Urothelium cell line (cell line): ENCODE measurements at regions not wholly inside any gene's neighbourhood (a gene's known extent, or its start where the extent isn't known, plus 50 kb on each side); places are given as distances from the start of the nearest gene placed in this dataset.
A peak's percentile ranks its signal among the peaks of the same experiment; 100 is the strongest.
"Not testable (repeated sequence)": the region's sequence is repeated elsewhere in the genome, so short reads cannot be mapped to it uniquely, and the experiment has no call there.

Experiments used
- DNase-seq: peaks from one replicate; pipeline ENCODE4 v3.0.0; 2011; ENCODE audit warnings: low spot score, mixed read lengths
- FAIRE-seq: peaks from 2 replicates; lab custom pipeline; 2011; peaks lifted over from hg19 to GRCh38; lab: Jason Lieb, UNC

GRCh38 chr7:83306502-83306901 lies 143.8 kb upstream of the PCLO start:
- FAIRE-seq (no peak), DNase-seq (no peak)

- FAIRE-seq (no peak), DNase-seq (no peak)
Observed at GRCh38 chr7:83305027-83305426, 142.3 kb upstream of the PCLO start.

- FAIRE-seq: no peak
Observed at GRCh38 chr7:83301416-83301815, 138.7 kb upstream of the PCLO start.

DNA sequence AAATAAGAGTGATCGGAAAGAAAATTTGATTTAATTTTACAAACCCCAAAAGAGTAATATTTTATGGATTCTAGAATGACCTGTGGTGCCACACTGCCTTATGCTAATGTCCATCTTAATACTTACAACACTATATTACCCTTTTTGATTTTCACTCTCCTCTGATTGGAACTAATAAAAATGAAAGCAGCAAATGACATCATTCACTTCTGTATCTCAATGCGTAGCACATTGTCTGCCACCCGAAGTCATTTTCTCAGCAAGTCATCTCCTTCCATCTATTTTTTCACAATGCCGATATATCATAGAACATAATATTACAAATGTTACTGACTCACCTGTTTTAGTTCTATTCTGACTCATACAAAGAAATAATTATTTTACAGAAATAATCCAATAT lies 127.5 kb upstream of the PCLO start:
- DNase-seq: no peak

More at GRCh38 chr7:83301416-83301815, 138.7 kb upstream of the PCLO start:
- no peak for DNase-seq

DNA sequence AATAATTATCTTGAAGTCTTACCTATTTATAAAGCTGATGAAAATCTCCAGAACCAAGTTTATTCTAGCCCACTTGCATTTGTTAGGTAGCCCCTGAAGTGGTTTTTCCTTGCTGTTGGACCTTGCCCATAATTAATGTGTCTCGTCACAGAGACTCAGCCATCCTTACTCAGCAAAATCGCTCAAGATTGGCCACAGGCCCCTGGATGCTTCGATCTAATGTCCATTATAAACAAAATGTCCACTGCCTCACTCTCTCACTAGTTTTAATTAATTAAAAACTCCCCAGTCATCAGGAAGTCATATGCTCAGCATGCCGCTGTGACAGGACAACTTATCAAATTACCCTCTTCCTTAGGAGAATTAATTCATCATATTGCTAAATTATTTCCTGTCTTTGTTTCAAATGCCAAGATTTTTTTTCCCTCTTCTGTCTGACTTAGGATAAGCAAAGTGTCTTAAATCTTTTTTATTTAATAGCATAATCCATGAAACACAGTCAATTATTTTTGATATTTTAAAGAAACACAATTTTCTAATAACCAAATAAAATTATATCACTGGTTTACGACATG lies 126.8 kb upstream of the PCLO start:
- no peak for FAIRE-seq

More for the DNA sequence above, 127.5 kb upstream of the PCLO start:
- no peak for FAIRE-seq

DNA sequence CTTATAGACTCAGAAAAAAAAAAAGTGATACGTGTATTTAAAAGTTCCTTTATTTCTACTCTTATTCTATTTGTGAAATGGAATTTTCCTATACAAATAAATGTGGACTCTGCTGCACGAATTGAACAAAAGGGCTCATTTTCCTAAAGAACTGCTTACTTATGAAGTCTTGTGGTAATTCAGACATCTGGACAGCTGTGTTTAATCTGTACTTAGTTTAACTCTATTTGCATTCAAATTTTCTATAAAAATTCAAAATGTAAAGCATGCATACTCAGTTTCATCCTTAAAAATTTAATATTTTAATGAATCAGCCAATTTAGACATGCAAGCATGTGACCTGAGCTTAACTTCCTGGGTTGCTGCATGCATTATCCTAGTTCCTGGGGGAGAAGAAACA lies 118.0 kb upstream of the PCLO start:
- DNase-seq: no peak
- FAIRE-seq: no peak

More for the DNA sequence above, 126.8 kb upstream of the PCLO start:
- DNase-seq: no peak

DNA sequence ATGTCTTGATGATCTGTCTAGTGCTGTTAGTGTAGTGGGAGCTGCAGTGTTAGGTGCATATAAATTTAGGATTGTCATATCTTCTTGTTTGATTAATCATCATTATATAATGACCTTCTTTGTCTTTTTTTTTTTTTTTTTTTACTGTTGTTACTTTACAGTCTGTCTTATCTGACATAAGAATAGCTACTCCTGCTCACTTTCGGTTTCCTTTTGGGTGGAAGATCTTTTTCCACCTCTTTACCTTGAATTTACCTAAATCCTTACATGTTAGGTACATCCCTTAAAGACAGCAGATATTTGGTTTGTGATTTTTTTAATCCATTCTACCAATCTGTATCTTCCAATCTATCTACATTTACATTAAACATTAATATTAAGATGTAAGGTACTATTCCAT lies 113.6 kb upstream of the PCLO start:
- FAIRE-seq: no peak
- DNase-seq: no peak

DNA sequence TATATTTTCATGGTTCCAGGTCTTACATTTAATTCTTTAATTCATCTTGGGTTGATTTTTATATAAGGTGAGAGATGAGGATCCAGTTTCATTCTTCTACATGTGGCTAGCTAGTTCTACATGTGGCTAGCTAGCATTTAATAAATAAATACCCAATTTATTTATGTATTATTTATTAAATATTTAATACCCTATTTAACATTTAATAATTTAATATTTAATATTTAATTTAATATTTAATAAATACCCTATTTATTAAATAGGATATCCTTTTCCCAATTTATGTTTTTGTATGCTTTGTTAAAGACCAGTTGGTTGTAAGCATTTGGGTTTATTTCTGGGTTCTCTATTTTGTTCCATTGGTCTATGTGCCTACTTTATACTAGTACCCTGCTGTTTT lies 111.0 kb upstream of the PCLO start:
- DNase-seq: no peak
- no peak for FAIRE-seq

GRCh38 chr7:83271212-83272099 lies 108.8 kb upstream of the PCLO start:
- DNase-seq (peak; percentile 48), FAIRE-seq (no peak)

DNA sequence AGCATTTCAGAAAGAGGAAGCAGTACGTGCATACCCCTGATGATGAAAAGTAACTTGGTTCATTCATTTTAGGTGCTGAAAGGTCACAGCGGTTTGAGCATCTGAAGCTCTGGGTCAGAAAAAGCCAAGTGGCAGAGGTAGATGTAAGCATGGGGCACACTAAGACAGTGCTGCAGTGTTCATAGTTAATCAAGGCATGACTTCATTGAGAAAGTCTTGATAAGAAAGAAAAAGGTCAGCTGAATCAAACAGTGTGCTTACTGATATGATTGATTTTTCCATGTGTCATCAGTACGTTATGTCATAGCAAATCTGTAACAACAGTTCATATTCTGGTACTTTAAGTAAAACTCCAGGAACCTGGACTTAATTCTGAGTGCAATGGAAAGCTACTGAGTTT lies 107.7 kb upstream of the PCLO start:
- no peak for DNase-seq
- FAIRE-seq: peak; percentile 69

DNA sequence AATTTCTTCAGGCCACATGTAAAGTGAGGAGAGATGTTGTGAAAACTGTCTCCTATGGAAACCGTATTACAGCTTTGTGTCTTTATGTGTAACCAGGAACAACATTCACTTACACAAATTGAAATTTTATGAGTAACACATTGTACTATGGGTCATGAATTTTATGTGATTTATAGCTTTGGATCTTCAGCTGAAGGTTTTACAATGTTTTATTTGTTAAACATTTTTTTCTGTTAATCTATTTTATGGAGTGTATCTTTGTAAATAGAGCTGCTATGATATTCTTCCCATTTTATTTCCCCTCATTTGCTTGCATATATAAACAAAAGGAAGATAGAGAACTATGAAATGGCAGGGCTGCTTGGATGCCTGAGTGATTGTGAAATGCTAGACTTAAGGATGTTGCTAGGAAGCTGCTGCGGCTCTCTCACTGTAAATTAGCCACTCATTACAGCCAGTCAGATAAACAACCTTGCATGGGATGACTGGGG lies 104.5 kb upstream of the PCLO start:
- no peak for FAIRE-seq

DNA sequence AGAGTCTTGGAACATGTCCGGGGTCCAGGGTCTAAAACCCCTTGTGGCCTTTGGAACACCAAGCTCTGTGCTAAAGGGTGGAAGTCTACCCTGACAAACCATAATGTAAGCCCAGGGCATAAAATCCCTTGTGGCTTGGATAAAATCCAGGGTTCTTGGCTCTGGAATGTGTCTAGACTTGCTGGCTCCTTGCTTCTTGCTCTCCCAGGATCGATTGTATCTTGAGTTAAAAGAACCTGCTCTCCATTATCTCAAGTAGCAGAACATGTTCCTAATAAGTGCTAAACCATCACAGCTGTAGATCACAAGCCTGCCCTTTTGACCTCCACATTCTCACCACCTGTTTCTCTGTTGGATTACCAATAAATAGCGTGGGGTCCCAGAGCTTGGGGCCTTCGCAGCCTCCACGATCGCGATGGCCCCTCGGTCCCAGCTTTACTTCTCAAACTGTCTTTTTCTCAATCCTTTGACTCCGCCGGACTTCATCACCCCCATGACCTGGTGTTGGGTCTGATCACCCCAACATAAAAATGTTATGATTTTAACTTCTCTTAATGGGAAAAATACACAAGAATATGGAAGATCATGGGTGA lies 100.9 kb upstream of the PCLO start:
- not testable (repeated sequence) for DNase-seq
- peak; percentile 72 for FAIRE-seq

More for the DNA sequence above, 104.5 kb upstream of the PCLO start:
- no peak for DNase-seq

- FAIRE-seq (no peak), DNase-seq (no peak)
Observed at GRCh38 chr7:83259064-83259463, 96.4 kb upstream of the PCLO start.

- DNase-seq (no peak), FAIRE-seq (no peak)
Observed at GRCh38 chr7:83248000-83248399, 85.3 kb upstream of the PCLO start.

- not testable (repeated sequence) for FAIRE-seq, DNase-seq
Observed at GRCh38 chr7:83219231-83219630, 56.5 kb upstream of the PCLO start.

- DNase-seq (no peak), FAIRE-seq (no peak)
Observed at GRCh38 chr7:83212883-83213282, 50.2 kb upstream of the PCLO start.
